ENCODE measurements at regions not wholly inside any gene's neighbourhood (a gene's known extent, or its start where the extent isn't known, plus 50 kb on each side); places are given as distances from the start of the nearest gene placed in this dataset.

GRCh38 chr18:54466248-54467005 is 108.7 kb downstream of the C18orf54 start:
- TF ChIP-seq, protein P1, sequence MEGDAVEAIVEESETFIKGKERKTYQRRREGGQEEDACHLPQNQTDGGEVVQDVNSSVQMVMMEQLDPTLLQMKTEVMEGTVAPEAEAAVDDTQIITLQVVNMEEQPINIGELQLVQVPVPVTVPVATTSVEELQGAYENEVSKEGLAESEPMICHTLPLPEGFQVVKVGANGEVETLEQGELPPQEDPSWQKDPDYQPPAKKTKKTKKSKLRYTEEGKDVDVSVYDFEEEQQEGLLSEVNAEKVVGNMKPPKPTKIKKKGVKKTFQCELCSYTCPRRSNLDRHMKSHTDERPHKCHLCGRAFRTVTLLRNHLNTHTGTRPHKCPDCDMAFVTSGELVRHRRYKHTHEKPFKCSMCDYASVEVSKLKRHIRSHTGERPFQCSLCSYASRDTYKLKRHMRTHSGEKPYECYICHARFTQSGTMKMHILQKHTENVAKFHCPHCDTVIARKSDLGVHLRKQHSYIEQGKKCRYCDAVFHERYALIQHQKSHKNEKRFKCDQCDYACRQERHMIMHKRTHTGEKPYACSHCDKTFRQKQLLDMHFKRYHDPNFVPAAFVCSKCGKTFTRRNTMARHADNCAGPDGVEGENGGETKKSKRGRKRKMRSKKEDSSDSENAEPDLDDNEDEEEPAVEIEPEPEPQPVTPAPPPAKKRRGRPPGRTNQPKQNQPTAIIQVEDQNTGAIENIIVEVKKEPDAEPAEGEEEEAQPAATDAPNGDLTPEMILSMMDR (IDR thresholded peaks at IDR 0.05): no peak
- TF ChIP-seq EP300 (IDR thresholded peaks at IDR 0.05): no peak

All from esophagus muscularis mucosa (tissue), 3 donors.